B cell (primary cell): ENCODE measurements at regions not wholly inside any gene's neighbourhood (a gene's known extent, or its start where the extent isn't known, plus 50 kb on each side); places are given as distances from the start of the nearest gene placed in this dataset.

Experiments used
- EZH2 ChIP-seq: IDR thresholded peaks from 2 replicates; pipeline ENCODE4 v1.6.1; 2012; ENCODE audit warnings: borderline replicate concordance, low read depth, mild to moderate bottlenecking, moderate library complexity, low read length; ENCODE audit not compliant: insufficient read depth, poor library complexity, severe bottlenecking
- TF ChIP-seq, protein P1 (sequence below): fragments of 200-600 bp; IDR thresholded peaks from one replicate; pipeline ENCODE4 v1.8.0; 2022; ENCODE audit warnings: antibody characterized with exemption, mild to moderate bottlenecking

DNA sequence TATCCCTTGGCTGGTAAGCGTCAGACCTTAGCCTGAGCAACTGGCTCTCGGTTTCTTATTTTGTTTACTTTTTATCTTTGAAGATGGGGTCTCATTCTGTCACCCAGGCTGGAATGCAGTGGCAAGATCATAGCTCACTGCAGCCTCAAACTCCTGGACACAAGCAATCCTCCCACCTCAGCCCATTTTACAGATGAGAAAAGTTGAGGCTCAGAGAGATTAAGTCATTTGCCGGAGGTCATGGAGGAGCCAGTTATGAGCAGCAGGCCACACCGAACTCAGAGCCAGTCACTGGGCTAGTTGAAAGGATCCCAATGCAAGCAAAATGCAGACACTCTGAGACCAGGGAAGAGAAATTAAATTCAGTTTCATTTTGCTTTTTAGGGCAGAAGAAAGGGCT, 293.6 kb downstream of the SHQ1 start:
- TF ChIP-seq, protein P1, sequence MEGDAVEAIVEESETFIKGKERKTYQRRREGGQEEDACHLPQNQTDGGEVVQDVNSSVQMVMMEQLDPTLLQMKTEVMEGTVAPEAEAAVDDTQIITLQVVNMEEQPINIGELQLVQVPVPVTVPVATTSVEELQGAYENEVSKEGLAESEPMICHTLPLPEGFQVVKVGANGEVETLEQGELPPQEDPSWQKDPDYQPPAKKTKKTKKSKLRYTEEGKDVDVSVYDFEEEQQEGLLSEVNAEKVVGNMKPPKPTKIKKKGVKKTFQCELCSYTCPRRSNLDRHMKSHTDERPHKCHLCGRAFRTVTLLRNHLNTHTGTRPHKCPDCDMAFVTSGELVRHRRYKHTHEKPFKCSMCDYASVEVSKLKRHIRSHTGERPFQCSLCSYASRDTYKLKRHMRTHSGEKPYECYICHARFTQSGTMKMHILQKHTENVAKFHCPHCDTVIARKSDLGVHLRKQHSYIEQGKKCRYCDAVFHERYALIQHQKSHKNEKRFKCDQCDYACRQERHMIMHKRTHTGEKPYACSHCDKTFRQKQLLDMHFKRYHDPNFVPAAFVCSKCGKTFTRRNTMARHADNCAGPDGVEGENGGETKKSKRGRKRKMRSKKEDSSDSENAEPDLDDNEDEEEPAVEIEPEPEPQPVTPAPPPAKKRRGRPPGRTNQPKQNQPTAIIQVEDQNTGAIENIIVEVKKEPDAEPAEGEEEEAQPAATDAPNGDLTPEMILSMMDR = no peak
- TF ChIP-seq EZH2 = no peak
